ENCODE measurements at regions not wholly inside any gene's neighbourhood (a gene's known extent, or its start where the extent isn't known, plus 50 kb on each side); places are given as distances from the start of the nearest gene placed in this dataset.

DNA sequence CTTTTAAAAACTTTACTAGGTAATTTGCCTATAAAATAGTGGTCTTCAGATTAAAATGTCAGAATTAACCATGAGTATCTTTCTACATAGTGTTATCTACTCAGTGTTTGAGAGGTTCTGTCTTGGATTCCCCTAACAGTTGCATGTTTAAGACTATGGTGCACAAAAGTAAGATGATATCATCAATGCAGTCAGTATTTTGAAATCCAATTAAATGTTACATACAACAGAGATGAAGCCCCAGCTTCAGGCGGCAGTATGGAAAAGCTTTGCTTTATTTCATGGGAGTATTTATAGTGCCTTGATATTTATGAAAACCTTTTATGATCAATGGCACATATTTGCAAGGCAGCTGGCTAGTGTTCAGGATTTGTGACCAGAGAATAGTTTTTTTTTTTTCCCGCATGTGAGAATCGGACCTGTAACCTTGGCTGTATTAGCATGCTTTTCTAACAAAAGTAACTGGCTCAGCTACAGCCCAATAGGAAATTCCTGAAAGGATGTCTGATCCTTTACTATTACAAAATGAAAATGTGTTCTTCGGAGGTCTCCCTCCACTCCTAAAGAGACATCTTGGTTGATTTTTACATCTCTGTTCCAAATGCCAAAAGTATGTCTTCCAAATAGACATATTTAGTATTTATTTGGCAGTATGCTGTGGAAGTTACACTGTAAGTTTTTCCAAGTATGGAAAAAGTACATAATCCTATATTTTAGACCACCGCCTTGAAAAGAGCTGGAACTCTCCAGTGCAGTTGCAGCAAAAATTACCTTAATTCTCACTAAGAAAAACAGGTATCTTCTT lies 319.3 kb upstream of the UBE2E3 start:
- DNase-seq (ENCODE audit: low spot score): no peak

DNA sequence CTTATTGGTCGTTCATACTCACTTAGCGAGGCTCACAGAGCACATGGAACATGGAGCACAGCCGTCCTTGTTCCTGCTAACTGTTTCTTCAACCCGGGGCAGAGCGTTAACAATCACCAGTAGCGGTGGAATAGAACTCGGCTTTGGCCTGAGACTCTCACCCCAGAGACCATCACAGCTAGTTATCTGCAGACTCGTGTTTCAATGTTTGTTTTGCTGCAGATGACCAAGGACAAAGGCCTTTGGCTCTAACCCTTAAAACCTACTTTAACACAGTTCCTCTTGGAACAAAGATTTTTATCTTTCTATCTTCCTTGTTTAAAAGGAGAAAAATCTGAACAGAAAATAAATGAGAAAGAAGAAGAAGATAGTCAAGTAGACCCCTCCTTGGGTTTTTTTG lies 320.2 kb upstream of the UBE2E3 start:
- no peak for DNase-seq (ENCODE audit: low spot score)

DNA sequence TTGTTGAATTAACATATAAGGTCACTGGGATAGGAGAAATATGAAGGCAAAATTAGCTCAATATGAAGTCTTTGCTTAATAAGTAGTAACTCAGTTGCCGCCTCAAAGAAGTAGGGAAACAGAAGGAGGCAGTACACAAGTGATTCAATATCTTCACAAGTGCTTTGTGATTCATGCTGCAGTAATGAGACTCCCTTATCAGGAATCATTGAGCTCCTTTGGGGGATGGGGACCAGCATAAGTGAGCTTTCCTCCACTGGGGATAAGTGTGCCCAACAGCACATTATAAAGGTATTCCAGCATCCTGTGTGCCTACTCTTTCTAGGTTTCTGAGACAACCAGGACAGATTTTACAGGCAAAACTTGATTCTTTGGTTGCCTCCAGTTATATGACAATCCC lies 323.4 kb upstream of the UBE2E3 start:
- DNase-seq (ENCODE audit: low spot score): no peak

DNA sequence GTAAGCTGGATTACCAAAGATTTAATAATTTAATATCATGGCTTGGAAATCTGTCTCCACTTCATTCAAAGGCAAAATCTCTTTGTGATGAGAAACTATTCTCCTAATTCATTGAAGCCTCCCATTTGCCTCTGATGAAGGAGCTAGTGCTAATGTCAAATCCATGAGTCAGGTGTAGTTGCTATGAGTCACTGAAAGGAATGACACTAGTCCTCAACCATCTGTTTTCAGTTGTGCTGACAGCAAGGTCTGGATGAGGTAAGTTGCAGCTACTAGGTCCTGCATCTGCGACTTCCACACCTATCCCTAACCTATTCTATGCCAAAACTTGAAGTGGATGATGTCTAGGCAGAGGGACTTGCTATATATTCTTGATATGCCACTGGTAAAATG lies 324.0 kb upstream of the UBE2E3 start:
- DNase-seq (ENCODE audit: low spot score): peak; percentile 46

DNA sequence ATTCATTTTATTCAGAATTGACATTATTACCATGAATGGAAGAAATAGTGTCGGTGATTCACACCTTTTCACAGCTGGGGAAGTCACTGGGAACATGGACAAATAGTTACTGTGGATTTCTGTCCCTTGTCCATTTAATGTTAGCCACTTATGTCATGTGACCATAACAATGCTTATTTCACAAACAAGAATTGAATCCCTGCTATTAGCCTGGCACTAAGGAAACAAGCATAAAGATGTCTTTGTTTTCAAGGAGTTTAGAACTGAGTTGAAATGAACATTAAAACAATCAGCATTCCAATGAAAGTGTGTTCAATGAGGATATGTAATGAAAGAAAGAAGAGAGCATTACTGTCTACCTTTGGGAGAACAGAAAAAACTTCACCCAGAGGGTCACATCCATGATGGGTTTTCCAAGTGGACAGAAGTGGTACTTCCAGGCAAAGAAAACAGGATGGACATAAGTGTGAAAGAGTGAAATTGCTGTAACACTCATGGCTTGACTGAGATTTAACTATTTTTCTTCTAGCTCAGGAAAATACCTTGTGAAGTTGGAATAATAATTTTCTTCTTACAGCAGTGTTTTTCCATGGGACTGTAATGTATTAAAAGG lies 324.5 kb upstream of the UBE2E3 start:
- no peak for DNase-seq (ENCODE audit: low spot score)

DNA sequence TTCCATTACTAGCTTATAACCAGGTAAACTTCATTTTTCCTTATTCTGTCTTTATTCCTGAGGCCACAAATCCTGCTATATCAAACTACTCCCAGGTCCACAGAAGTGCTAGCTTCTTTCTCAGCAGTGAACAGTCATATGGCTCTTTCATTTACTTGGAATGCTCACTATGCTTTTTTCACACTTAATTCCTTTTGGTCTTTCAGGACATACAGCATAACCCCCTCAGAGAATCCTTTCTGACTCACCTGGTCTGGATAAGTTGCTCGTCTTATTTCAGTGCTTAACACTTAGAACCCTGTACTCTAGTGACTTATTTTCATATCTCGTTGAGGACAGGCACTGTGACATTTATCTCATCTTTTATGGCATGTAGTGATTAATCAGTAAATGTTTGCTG lies 325.0 kb upstream of the UBE2E3 start:
- no peak for DNase-seq (ENCODE audit: low spot score)

DNA sequence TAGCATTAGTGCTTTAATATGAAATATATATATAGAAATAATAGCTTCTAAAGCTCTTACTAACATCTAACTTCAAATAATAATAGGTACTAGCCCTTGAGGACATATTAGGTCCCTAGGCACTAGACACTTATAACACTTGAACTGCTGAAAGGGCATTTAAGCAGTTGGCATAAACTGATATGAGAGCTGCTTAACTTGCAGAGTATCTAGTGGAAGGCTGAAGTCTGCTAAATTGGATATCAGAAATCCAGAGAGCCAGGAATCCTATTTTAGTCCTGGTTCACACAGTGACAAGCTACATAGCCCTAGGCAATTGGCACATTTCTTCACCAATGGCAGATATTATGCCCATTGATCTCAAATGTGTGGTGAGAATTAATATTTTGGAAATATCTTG lies 326.9 kb upstream of the UBE2E3 start:
- no peak for DNase-seq (ENCODE audit: low spot score)

DNA sequence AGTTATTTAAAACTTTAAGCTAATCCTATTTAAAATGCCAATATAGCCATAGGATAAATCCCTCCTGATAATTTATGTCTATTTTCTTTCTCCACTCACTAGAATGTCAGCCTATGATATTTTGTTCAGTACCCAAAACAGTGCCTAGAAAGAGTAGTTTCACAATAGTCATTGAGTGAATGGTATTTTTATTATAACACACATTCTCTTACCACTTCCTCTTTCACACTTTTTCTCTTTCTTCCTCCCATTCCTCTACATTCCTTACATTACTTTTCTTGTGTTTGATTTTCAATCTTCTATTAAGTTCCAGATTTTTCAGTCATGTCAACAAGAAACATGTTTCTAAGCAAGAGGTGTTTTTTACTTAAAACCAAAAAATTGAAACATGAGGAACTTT lies 327.6 kb upstream of the UBE2E3 start:
- DNase-seq (ENCODE audit: low spot score): no peak

DNA sequence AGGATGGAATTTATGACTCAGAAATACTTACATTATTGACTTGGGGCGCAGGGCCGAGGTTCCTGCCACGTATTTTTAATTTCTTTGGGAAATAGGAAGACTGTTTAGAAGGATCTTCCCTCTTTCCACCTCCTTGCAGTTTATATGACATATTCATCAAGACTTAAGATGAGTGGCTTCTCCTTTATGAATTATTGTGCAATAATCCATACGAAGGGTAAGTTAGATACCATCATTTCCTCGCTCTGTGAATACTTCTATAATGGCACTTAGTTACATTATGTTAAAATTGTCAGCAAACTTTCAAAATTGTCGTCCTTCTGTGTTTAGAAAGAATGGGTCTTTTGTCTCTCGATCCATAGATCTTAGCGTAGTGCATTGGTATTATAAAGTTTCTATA lies 328.8 kb upstream of the UBE2E3 start:
- no peak for DNase-seq (ENCODE audit: low spot score)

DNA sequence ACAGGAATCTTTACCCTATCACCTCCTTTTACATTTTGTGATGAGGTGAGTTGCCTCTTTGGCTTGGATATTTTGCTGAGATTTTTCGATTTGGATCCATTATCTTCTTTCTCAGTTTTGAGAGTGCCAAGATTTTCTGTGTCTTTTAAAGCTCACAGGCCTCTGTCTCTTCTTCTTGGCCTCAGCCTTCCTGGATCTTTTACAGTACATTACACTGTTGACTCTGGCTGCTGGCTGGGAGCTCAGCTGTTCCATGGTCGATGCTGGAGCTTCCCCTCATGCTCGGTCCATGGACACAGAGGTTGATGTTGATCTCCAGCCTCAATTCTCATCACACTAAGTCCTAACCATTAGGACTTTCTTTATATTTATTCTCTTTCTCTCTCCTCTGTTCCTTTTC lies 332.8 kb upstream of the UBE2E3 start:
- DNase-seq (ENCODE audit: low spot score): no peak

DNA sequence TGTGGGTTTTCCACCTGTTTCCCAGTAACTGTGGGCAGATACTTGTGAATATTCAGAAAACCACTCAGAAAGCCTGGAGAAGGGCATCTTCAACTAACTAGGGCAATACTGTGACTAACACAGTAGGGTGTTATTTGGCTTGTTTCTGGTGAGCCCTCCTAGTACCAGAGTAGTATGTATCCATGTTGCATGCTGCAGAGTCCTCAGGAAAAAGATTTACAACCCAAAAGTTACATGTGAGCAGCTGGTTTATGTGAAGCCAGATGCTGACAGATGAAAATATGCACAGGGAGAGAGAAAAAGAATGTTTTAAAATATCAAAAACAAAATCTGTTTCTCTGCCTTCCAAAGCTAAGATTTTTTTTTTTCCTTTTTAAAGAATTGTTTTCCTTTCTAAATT lies 333.2 kb upstream of the UBE2E3 start:
- DNase-seq (ENCODE audit: low spot score): no peak

DNA sequence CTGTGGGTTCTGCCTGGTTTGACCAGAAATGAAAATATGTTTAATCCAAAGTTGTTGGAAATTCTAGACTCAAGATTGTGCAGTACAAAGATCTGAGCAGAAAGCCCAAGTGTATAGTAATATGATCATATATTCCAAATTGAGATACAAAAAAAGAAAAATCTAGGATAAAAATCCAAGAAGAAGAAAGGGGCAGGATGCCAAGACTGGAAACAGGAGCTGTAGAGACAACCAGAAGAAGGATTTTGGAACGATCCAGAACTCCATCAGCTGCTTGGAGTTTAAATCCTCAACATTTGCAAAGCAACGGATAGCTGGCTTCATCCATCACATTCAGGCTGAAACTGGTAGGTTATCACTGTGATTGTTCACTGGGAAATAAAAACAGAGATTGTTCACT lies 333.6 kb upstream of the UBE2E3 start:
- no peak for DNase-seq (ENCODE audit: low spot score)

DNA sequence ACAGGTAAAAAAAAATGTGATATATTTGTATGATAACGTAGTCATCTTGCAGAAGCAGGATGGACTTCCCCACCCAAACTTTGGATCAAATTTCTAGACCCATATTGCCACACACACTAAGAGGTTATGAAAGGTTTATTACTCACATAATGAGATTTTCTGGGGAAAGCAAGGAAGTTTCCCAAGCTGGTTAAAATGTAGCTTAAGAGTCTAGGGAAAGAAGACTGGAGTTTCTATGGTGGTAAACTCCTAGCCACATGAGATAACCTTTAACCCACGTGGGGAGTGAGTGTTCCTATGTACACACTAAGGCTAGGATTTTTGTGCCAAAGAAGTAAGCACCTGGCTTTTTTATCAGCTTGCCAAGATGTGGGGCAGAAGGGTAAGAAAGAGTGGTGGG lies 335.7 kb upstream of the UBE2E3 start:
- DNase-seq (ENCODE audit: low spot score): no peak

DNA sequence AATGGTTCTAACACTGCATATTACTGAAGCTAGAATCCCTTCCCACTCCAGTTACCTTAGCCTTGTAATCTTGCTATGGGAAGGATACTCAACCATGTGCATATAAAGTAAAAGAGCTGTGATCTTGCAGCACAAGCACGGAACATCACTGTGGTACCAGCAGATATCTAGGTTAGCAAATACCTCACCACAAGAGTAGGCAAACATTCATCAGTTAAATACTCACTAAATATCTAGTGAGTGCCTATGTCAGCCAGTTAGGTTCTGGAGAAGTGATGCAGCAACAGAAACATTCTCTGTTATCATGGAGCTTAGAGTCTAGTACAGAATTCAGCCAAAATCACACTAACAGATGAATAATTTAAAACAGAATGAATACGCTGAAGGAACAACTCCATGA lies 349.6 kb upstream of the UBE2E3 start:
- no peak for DNase-seq (ENCODE audit: low spot score)

DNA sequence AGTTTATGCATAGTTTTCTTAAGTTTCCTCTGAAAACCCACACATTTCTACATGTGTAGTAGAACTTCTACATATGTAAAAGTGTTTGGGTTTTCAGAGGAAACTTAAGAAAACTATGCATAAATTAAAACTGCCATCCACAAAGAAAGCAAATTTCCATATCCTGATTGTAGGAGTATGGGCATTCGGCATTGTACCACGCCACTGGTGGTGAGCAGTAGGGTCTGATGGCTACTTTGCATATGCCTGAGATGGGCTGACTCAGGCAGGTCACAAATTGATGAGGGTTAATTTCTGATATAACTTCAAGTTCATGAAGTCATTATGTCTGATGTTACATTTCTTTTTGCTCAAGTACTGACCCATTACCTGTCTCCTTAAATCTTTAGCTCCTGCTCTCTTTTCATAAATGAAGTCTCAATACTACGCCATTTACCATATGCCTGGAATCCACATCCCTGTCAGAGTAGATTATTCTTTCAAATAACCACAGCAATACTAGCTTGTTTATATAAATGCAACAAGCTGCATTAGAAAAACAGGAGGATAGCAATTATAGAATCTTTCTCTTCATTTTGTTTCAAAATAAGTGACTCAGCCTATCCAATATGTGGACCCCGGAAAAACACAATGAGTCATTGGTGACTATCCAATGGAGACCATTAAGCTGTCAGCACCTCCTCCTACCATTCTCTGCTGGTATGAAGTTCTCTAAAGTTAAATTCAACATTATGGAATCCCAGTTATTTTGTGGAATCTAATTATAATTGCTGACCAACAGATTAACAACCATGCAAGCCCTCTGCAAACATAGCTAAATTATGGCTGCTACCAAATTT lies 355.2 kb upstream of the UBE2E3 start:
- no peak for DNase-seq (ENCODE audit: low spot score)

DNA sequence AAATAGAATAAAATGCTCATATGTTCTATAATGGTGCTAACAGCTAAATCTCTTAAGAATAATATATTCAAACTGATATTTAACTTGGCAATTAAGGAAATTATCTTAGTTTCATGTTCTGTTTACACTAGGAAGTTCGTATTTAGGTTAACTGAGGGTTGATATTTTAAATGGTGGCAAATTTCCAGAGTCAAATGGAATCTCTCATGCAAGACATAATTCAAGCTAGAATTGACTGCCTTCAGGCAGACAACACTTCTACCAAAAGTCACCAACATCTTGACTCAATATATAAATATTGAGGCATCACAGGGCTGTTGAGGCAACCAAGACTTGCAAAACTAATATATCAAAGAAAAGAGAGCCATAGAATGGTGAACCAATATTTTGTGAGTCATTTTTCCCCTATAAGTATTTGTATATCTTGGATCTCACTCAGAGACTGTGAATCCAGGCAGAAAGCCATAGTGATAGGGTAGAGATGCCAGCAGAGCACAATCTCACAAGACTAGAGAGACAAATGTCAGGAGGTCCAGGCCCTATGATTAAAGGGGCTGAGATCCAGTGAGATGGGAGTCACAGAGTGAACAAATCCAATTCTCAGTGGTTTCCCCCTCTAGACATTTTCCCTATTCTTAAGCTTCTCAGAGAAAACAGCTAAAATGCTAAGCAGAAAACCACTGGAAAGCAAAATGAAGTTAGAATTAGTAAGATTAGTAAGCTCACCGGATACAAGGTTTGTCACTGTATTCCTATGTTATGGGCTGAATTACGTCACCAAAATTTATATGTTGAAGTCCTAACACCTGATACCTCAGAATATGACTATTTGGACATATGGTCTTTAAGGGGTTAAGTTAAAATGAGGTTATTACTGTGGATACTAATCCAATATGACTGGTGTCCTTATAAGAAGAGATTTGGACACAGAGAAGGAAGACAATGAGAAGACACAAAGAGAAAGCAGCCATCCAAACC lies 358.2 kb upstream of the UBE2E3 start:
- no peak for DNase-seq (ENCODE audit: low spot score)

DNA sequence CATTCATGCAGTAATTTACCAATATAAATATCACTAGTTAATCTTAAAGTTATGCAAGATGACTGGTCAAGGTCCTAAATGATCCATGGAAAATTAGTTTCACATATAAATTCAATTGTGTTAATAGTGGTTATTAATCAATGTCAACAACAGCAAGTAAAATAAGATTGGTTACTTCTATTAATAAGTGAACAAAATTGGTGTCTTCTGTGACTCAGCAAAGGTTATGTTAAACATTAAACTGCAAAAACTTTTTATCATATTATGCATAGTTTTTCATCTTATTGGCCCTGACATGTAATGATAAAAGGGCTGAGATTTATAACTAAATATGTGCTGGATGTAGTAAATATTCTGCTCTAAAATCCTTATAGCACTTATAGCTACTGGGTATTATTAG lies 359.0 kb upstream of the UBE2E3 start:
- no peak for DNase-seq (ENCODE audit: low spot score)

DNA sequence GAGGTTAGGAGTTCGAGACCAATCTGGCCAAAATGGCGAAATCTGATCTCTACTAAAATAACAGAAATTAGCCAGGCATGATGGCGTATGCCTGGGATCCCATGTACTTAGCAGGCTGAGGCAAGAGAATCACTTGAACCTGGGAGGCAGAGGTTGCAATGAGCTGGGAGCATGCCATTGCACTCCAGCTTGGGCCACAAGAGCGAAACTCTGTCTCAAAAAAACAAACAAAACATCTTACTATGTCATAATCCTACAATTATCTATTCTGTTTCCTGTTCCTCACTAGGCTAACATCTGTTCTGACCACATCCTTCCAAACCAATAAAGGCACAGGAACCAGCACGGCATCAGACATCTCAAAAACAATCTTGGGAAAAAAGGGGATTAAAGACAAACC lies 361.8 kb upstream of the UBE2E3 start:
- no peak for DNase-seq (ENCODE audit: low spot score)

DNA sequence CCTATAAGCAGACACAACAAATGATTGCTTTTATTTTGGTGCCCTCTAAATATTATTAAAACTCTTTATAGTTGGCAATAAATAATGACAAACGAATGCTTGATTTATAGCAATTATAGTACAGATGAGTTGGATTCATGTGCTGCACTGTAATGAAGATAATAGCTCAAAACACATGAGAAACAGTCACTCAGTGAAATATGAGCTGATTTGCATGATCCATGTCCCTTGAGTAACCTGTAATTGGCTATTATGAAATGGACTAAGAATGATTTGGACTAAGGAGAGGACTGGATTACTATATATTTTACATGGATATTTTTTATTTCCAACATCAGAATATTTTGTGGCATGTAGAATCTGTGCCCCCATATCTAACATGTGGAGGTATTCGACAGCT lies 365.6 kb upstream of the UBE2E3 start:
- no peak for DNase-seq (ENCODE audit: low spot score)

DNA sequence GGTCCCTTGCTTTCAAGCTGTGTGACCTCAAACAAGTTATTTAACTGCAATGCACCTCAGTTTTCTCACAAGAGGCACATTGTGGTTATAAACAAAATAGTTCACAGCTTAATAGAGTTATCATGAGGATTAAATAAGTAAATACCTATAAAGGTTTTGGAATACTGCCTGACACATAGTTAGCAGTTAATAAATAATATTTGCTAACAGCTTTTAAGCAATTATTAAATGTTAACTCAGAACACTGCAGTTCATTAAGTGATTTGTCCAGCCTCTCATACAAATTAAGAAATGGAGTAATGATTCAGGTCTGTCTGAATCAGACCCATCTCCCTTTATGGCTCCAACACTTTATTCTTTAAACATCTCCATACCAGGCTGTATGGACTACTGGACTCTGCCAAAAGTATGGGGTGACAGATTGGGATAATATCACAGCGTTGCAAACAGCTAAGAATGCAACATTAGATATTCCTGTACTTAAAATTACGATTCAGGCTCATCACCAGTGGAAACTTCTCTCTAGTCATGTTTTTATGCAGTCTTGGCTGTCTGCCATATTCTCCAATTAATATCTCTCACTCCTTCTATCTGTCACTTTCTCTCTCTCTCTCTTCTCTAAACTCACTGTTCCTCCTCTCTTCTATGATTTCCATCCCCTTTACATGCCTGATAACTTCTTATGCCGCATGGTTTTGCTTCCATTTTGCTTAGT lies 370.6 kb upstream of the UBE2E3 start:
- no peak for DNase-seq (ENCODE audit: low spot score)

DNA sequence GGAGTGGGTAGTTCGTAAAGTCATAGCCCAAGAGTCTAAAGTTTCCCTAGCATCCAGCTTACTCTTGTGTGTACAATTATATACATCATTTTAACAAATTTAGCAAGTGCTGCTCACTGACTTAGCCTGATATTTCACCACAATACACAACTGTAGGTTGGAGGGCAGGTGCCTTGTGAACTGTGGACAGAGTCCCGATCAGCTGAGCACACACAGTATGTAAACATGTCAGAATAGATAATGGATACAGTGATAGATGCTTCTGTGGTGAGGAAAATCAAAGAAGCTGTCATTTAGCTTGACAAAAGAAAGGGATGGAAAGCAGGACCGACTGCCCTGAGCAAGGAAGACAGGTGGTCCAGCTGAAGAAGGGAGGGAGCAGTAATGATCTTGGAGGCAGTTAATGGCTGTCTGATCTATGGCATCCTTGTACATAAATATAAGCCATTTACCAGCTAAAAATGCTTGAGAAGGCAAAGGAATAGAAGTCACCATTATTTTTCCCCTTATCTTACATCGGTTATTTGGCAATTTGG lies 372.8 kb upstream of the UBE2E3 start:
- DNase-seq (ENCODE audit: low spot score): no peak

Data from SW480 (cell line).